Left lung (tissue), 4 donors: ENCODE measurements at regions not wholly inside any gene's neighbourhood (a gene's known extent, or its start where the extent isn't known, plus 50 kb on each side); places are given as distances from the start of the nearest gene placed in this dataset.

Experiments used
- ATAC-seq: fragments of 200-7000 bp; cut with Tn5 transposase; one replicate; pipeline ENCODE4 v1.9.1; 2020; ENCODE audit warnings: moderate library complexity
- DNase-seq, 4 donors: peaks; one replicate each; pipeline ENCODE4 v3.0.0-alpha.2; 2013 to 2020
- H3K27ac ChIP-seq, 2 donors: fragments of 200-600 bp; sonication (generic) in 1 of 2; one replicate each; pipeline versions ENCODE4 v1.5.0 to v1.8.0; 2020 to 2021
- H3K27me3 ChIP-seq, 2 donors: fragments of 200-600 bp; sonication (generic) in 1 of 2; one replicate each; pipeline versions ENCODE4 v1.5.0 to v1.8.0; 2020 to 2021
- H3K36me3 ChIP-seq, 2 donors: fragments of 200-600 bp; sonication (generic) in 1 of 2; one replicate each; pipeline versions ENCODE4 v1.5.0 to v1.8.0; 2020 to 2021
- H3K4me1 ChIP-seq, 2 donors: fragments of 200-600 bp; one replicate each; pipeline ENCODE4 v1.8.0; 2021
- H3K4me3 ChIP-seq, 2 donors: fragments of 200-600 bp; sonication (generic) in 1 of 2; one replicate each; pipeline versions ENCODE4 v1.5.0 to v1.8.0; 2020 to 2021; ENCODE audit warnings: mild to moderate bottlenecking in 1 of 2
- H3K9me3 ChIP-seq, 2 donors: fragments of 200-600 bp; sonication (generic) in 1 of 2; one replicate each; pipeline versions ENCODE4 v1.5.0 to v1.8.0; 2020 to 2021
- intact Hi-C, 2 donors: fragments of 100-400 bp; cut with DNase I; formaldehyde crosslinking; loops; one replicate each; pipeline versions ENCODE4 v1.11.2 to v1.14.2; 2022
- TF ChIP-seq, protein P1 (sequence below), 2 donors: fragments of 200-600 bp; sonication (generic) in 1 of 2; IDR thresholded peaks; one replicate each; pipeline versions ENCODE4 v1.5.0 to v1.8.0; 2021; ENCODE audit warnings: antibody characterized with exemption in 2 of 2
- donor health status: DM: no; HTN: yes; CAD: no.
- donor health status: DM: no; HTN: no; CAD: no.

DNA sequence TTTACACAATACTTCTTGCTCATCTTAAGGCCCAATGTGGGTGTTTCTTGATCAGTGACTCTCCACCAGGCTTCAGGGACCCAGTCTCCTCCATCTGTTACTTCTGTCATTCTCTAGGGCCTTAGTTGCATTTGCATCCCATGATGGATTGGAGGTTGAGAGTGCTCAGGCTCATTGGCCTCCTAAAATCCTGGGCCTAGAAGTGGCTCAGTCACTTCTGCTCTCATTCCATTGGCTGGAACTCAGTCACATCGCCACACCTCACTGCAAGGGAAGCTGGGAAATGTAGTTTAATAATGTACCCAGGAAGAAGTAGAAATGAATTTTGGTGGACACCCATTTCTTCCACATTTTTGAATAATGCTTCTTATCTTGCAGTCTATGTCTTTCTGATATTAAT, 223.5 kb downstream of the HRH4 start:
- DNase-seq (no peak), ATAC-seq (no peak)
- Histone ChIP-seq H3K27ac (no peak overlapping the region), H3K4me1 (no peaks in the 10 kb centered on the region), H3K27me3 (no peaks in the 10 kb centered on the region), H3K4me3 (no peak overlapping the region), H3K9me3 (peaks cover 0 to 3% of the 10 kb centered on the region in 2 donors), H3K36me3 (no peaks in the 10 kb centered on the region)
- intact Hi-C loops: no loop called here
- TF ChIP-seq, protein P1, sequence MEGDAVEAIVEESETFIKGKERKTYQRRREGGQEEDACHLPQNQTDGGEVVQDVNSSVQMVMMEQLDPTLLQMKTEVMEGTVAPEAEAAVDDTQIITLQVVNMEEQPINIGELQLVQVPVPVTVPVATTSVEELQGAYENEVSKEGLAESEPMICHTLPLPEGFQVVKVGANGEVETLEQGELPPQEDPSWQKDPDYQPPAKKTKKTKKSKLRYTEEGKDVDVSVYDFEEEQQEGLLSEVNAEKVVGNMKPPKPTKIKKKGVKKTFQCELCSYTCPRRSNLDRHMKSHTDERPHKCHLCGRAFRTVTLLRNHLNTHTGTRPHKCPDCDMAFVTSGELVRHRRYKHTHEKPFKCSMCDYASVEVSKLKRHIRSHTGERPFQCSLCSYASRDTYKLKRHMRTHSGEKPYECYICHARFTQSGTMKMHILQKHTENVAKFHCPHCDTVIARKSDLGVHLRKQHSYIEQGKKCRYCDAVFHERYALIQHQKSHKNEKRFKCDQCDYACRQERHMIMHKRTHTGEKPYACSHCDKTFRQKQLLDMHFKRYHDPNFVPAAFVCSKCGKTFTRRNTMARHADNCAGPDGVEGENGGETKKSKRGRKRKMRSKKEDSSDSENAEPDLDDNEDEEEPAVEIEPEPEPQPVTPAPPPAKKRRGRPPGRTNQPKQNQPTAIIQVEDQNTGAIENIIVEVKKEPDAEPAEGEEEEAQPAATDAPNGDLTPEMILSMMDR (IDR thresholded peaks at IDR 0.05): no peak

DNA sequence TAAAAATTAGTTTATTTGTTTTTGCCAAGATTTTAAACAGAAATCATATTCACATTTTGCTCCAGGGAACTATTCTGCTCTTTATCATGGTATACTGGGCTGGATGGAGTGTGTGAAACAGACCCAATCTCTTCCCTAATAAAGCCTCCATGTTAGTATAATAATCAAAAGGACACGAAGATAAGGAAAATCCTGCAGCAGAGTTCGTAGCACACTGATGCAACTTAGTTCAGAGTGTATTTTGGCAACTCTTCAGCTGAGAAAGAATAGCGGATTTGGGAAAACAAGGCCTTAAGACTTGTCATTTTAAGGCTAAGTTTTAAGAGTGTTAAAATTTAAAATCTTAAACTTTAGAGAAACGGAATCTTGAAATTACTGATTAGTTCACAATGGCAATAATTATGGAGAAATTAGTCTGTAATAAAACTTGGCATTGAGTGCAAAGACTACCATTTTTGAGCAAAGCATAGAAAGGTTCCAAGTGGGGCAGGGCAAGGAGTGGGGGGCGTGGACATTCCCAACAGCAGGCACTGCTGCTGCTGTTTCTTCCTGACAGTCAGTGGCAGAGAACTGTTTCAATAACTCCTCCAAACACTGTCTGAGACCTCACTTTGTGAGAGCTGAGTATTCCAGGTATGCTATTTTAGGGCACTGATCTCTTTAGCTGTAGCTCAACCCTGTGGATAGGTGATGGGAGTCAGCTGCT, 225.0 kb downstream of the HRH4 start:
- H3K4me3 ChIP-seq: no peak overlapping the region
- no peaks in the 10 kb centered on the region for H3K36me3 ChIP-seq
- TF ChIP-seq, protein P1 (IDR thresholded peaks at IDR 0.05): no peak
- H3K27ac ChIP-seq: no peak overlapping the region
- ATAC-seq: no peak
- no peaks in the 10 kb centered on the region for H3K4me1 ChIP-seq
- no peak for DNase-seq
- H3K27me3 ChIP-seq: no peaks in the 10 kb centered on the region
- H3K9me3 ChIP-seq: peaks cover 0 to 3% of the 10 kb centered on the region in 2 donors
- intact Hi-C loops: no loop called here

DNA sequence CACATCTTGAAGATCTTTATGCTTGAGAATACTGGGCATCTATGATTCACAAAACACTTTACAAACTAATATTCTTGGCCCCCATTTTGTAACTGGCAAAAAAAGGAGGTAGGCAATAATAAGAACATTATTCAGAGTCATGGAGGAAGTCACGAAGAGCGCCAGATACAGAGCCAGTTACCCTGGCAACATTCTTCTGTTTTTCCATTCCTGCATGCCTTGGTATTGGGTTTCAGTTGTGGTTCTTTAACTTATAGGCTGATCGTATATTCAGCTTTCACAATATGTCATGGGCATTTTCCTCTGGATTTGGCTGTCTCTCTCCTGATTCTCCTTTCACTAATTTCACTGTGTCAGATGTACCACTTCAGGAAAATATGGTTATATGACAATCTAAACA, 234.7 kb downstream of the HRH4 start:
- TF ChIP-seq, protein P1 (IDR thresholded peaks at IDR 0.05): no peak
- peaks cover 0 to 18% of the 10 kb centered on the region in 2 donors for H3K9me3 ChIP-seq
- DNase-seq: no peak
- no peak for ATAC-seq
- H3K4me3 ChIP-seq: no peak overlapping the region
- intact Hi-C loops: no loop called here
- H3K36me3 ChIP-seq: no peaks in the 10 kb centered on the region
- no peaks in the 10 kb centered on the region for H3K27me3 ChIP-seq
- H3K4me1 ChIP-seq: no peaks in the 10 kb centered on the region
- no peak overlapping the region for H3K27ac ChIP-seq

DNA sequence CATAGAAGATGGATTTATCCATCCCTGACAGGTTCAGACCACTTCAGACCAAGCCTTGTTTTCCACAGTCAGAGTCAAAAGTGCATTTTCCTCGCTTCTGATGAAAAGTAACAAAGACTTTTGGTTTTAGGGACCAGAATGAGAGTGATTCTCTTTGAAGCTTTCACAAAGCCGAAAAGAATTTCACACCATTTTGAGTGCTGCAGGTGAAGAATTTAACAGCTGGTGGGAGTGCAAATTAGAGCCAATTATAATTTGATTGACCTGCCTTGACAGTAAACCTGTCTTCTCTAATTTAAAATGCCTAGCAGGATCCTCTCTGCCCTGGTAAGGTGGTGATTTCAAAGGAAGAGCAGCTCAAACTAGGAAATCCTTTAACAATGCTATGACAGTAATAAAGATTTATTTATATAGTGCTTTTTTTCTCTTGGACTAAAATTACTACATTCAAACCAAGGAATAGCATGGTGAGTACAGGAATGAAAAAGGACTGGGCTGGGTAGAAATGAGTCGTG, 241.6 kb downstream of the HRH4 start:
- no peak overlapping the region for H3K27ac ChIP-seq
- intact Hi-C loops: no loop called here
- no peaks in the 10 kb centered on the region for H3K27me3 ChIP-seq
- H3K36me3 ChIP-seq: no peaks in the 10 kb centered on the region
- DNase-seq: no peak
- no peak for ATAC-seq
- H3K4me1 ChIP-seq: no peaks in the 10 kb centered on the region
- TF ChIP-seq, protein P1 (IDR thresholded peaks at IDR 0.05): no peak
- H3K4me3 ChIP-seq: no peak overlapping the region
- peaks cover 0 to 14% of the 10 kb centered on the region in 2 donors for H3K9me3 ChIP-seq

DNA sequence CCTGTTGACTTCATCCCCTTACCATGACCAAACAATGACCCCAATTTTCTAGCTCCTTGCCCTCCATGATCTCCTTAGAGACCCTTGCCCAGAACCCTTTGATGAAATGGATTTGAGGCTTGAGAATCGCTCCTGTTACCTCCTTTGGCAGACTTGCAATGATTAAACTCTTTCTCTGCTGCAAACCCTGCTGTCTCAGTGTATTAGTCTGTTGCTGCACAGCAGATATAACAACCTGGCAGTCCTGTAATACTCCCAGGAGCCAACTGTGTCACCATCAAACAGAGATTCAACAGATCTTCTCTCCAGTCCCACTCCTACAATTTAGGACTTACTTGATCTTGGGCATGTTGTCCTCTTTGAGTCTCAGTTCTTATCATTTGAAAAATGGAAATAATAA, 242.9 kb downstream of the HRH4 start:
- ATAC-seq (no peak), DNase-seq (no peak)
- no peak overlapping the region for H3K27ac ChIP-seq
- intact Hi-C loops: no loop called here
- TF ChIP-seq, protein P1 (IDR thresholded peaks at IDR 0.05): no peak
- no peaks in the 10 kb centered on the region for H3K4me1 ChIP-seq
- no peak overlapping the region for H3K4me3 ChIP-seq
- H3K9me3 ChIP-seq: peaks cover 0 to 14% of the 10 kb centered on the region in 2 donors
- H3K36me3 ChIP-seq: no peaks in the 10 kb centered on the region
- H3K27me3 ChIP-seq: no peaks in the 10 kb centered on the region
